ENCODE measurements at regions not wholly inside any gene's neighbourhood (a gene's known extent, or its start where the extent isn't known, plus 50 kb on each side); places are given as distances from the start of the nearest gene placed in this dataset.

DNA sequence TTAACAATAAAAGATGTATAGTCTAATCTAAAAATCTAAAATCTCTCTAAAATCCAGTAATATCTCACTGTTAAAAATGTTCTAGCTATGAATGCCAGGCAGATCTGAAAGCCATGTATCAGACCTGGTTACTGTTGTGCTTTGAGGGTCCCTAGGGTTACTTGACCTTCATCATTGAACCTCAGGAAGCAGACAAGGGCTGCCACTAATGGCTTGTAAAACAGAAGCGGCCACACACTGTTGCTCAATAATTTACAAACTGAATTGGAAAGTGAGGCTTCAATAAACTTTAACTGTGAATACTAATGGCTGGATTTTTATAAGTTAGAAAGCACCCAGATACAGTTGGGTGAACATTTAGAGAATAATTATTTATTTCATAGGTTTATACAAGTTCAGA is 198.0 kb upstream of the RPS23 start:
- no peak for ATAC-seq
- no peak for DNase-seq (ENCODE audit: low read depth in 1 of 2, low spot score in 1 of 2)
- no peaks in the 10 kb centered on the region for H3K4me1 ChIP-seq
- no peak overlapping the region for H3K4me3 ChIP-seq
- no peak overlapping the region for H3K27ac ChIP-seq
- POLR2A ChIA-PET = no interaction called here
- TF ChIP-seq, protein P1, sequence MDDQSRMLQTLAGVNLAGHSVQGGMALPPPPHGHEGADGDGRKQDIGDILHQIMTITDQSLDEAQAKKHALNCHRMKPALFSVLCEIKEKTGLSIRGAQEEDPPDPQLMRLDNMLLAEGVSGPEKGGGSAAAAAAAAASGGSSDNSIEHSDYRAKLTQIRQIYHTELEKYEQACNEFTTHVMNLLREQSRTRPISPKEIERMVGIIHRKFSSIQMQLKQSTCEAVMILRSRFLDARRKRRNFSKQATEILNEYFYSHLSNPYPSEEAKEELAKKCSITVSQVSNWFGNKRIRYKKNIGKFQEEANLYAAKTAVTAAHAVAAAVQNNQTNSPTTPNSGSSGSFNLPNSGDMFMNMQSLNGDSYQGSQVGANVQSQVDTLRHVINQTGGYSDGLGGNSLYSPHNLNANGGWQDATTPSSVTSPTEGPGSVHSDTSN (IDR thresholded peaks at IDR 0.05) = no peak
- TF ChIP-seq NFE2L2 (conservative IDR thresholded peaks at IDR 0.05; ENCODE audit: low read length) = no peak
- TF ChIP-seq, protein P2, sequence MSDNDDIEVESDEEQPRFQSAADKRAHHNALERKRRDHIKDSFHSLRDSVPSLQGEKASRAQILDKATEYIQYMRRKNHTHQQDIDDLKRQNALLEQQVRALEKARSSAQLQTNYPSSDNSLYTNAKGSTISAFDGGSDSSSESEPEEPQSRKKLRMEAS (IDR thresholded peaks at IDR 0.05) = no peak
- TF ChIP-seq E2F6 (IDR thresholded peaks at IDR 0.05; ENCODE audit: borderline replicate concordance, low read depth) = no peak
- no peak for TF ChIP-seq POLR2A (IDR thresholded peaks at IDR 0.05; ENCODE audit: low read length)
- TF ChIP-seq PHF8 (IDR thresholded peaks at IDR 0.05; ENCODE audit: borderline replicate concordance, low read depth) = no peak
- no peak for TF ChIP-seq ZNF302 (CRISPR knock-in tag; IDR thresholded peaks at IDR 0.05)
- no peak for TF ChIP-seq FOSB (CRISPR knock-in tag; IDR thresholded peaks at IDR 0.05)
- TF ChIP-seq RARB (CRISPR knock-in tag; IDR thresholded peaks at IDR 0.05) = no peak
- no peak for TF ChIP-seq FOSL2 (IDR thresholded peaks at IDR 0.05)
- TF ChIP-seq FOSL2 (CRISPR knock-in tag; IDR thresholded peaks at IDR 0.05) = no peak
- no peak for TF ChIP-seq ATOH8 (CRISPR knock-in tag; IDR thresholded peaks at IDR 0.05; ENCODE audit: low read depth)
- TF ChIP-seq CBX2 (IDR thresholded peaks at IDR 0.05; ENCODE audit: borderline replicate concordance, low read depth) = no peak
- no peak for TF ChIP-seq EHMT2 (IDR thresholded peaks at IDR 0.05; ENCODE audit: low read depth)
- no peak for TF ChIP-seq RFX5 (IDR thresholded peaks at IDR 0.05)
- TF ChIP-seq MAFK (IDR thresholded peaks at IDR 0.05; ENCODE audit: partially characterized antibody) = no peak
- no peak for FAIRE-seq
- 36% methylated on average over 1 of the region's 1 CpG for WGBS (ENCODE audit: missing lambda C conversion rate)
- no peak overlapping the region for H3K4me2 ChIP-seq
- no peaks in the 10 kb centered on the region for H3K9me3 ChIP-seq
- CTCF ChIA-PET = interaction anchor here (1.5 kb wide), 1 partner anchor 18 kb away, joined by 3 read pairs; no protein-coding TSS in a partner anchor

DNA sequence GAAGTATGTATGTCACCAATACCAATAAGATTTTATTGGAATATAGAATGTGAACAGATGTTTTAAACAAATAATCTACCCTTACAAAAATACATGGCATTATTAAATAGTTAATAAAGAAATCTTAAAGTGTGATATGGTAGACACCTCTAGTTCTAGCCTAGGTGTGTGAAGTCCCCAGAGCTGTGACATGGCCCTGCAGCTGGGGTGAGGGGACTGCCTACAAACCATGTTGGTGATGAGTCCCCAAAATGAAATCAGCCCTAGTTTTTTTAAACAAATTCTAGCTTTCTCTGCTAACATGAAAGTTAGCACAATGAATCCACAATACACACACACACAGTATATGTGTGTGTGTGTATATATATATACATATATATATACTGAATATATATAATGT is 195.1 kb upstream of the RPS23 start:
- Histone ChIP-seq H3K9me3 (no peaks in the 10 kb centered on the region), H3K4me2 (no peak overlapping the region), H3K27ac (no peak overlapping the region), H3K4me1 (no peaks in the 10 kb centered on the region), H3K4me3 (no peak overlapping the region)
- ATAC-seq (no peak), DNase-seq (ENCODE audit: low read depth in 1 of 2, low spot score in 1 of 2) (no peak), FAIRE-seq (no peak)
- no peak for TF ChIP-seq HES2 (IDR thresholded peaks at IDR 0.05)
- TF ChIP-seq PHF8 (IDR thresholded peaks at IDR 0.05; ENCODE audit: borderline replicate concordance, low read depth) = no peak
- TF ChIP-seq ELK1 (IDR thresholded peaks at IDR 0.05; ENCODE audit: low read depth, low read length) = no peak
- no peak for TF ChIP-seq RFX5 (IDR thresholded peaks at IDR 0.05)
- TF ChIP-seq HEYL (CRISPR knock-in tag; IDR thresholded peaks at IDR 0.05) = no peak
- ChIA-PET POLR2A (no interaction called here), CTCF (no interaction called here)

DNA sequence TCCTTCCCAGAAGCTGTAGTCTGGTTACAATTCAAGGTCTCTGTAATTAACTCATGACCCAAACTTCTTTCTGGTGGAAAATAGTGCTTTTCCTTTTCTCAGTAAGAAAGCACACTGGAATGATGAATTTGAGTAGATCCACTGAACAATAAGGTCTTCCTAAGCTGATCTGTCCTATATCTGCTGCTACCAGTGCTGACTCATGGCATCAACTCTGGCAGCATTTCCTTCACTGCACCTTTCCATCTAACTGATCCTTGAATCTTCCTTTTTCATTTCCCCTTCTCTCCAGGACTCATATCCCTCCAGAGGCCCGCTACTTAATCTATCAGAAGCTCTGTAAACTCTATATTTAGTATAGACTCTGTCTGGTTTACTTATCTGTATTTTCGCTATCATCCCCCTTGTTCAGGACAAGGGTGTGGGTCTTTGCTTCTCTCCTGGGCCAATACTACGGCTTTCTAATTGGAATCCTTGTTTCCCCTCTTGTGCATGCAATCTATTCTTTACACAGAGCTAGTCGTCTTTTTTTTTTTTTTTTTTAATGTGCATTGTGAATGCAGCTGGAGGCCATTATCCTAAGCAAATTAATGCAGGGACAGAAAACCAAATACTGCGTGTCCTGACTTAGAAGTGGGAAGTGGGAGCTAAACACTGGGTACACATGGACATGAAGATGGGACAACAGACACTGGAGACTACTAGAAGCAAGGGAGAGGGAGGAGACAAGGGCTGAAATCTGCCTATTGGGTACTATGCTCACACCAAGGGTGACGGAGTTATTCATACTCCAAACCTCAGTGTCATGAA is 192.2 kb upstream of the RPS23 start:
- H3K9me3 ChIP-seq = no peaks in the 10 kb centered on the region
- 58% methylated on average over 6 of the region's 6 CpGs for WGBS (ENCODE audit: missing lambda C conversion rate)
- ATAC-seq (0 out of 6 replicates have a peak, but pooled peaks of 1 of the 2 experiments have one; percentile 30), DNase-seq (ENCODE audit: low read depth in 1 of 2, low spot score in 1 of 2) (no peak), FAIRE-seq (no peak)
- CTCF ChIA-PET = interaction anchor here (0.6 to 1.2 kb wide), 6 partner anchors 10 to 388 kb away, joined by 3 to 4 read pairs (median 3); no protein-coding TSS in a partner anchor
- POLR2A ChIA-PET = no interaction called here
- H3K4me2 ChIP-seq = no peak overlapping the region
- no peak overlapping the region for H3K4me3 ChIP-seq
- TF ChIP-seq RARB (CRISPR knock-in tag; IDR thresholded peaks at IDR 0.05) (no peak), RAD21 (conservative IDR thresholded peaks at IDR 0.05 in 1 of 2, IDR thresholded peaks at IDR 0.05 in 1 of 2) (no peak), CBX2 (IDR thresholded peaks at IDR 0.05; ENCODE audit: borderline replicate concordance, low read depth) (no peak), JUN (IDR thresholded peaks at IDR 0.05) (no peak), NPAS2 (CRISPR knock-in tag; IDR thresholded peaks at IDR 0.05; ENCODE audit: borderline replicate concordance) (no peak), CEBPB (IDR thresholded peaks at IDR 0.05) (no peak), CHD2 (IDR thresholded peaks at IDR 0.05; ENCODE audit: low read length, partially characterized antibody) (no peak)
- H3K27ac ChIP-seq = no peak overlapping the region
- no peaks in the 10 kb centered on the region for H3K4me1 ChIP-seq
